Mononuclear cell (primary cell): ENCODE measurements at regions not wholly inside any gene's neighbourhood (a gene's known extent, or its start where the extent isn't known, plus 50 kb on each side); places are given as distances from the start of the nearest gene placed in this dataset.
"Not testable (repeated sequence)": the region's sequence is repeated elsewhere in the genome, so short reads cannot be mapped to it uniquely, and the experiment has no call there.

Experiments used
- H3K27me3 ChIP-seq: 2 replicates; pipeline ENCODE4 v1.6.0; 2011; ENCODE audit warnings: low read length, control low read depth; ENCODE audit not compliant: insufficient read depth
- H3K4me1 ChIP-seq: 2 replicates; pipeline ENCODE4 v1.5.1; 2011; ENCODE audit warnings: mild to moderate bottlenecking, low read length, control low read depth; ENCODE audit not compliant: insufficient read depth
- H3K4me3 ChIP-seq: 2 replicates; pipeline ENCODE4 v1.5.1; 2011; ENCODE audit warnings: mild to moderate bottlenecking, low read length, moderate library complexity
- H3K9me3 ChIP-seq: 2 replicates; pipeline ENCODE4 v1.5.1; 2011; ENCODE audit warnings: low read depth, mild to moderate bottlenecking, control low read depth, low read length

- Histone ChIP-seq H3K4me1 (no peaks in the 10 kb centered on the region), H3K27me3 (no peaks in the 10 kb centered on the region), H3K9me3 (peaks cover 9% of the 10 kb centered on the region), H3K4me3 (no peak overlapping the region)
Observed at GRCh38 chr6:140713495-140713894, 1339.0 kb upstream of the CITED2 start.

GRCh38 chr6:140711019-140711613 lies 1336.7 kb upstream of the CITED2 start:
- Histone ChIP-seq H3K4me3 (no peak overlapping the region), H3K9me3 (no peaks in the 10 kb centered on the region), H3K4me1 (no peaks in the 10 kb centered on the region), H3K27me3 (no peaks in the 10 kb centered on the region)

- H3K4me1 ChIP-seq, result no peaks in the 10 kb centered on the region
- no peaks in the 10 kb centered on the region for H3K27me3 ChIP-seq
- no peaks in the 10 kb centered on the region for H3K9me3 ChIP-seq
- no peak overlapping the region for H3K4me3 ChIP-seq
Observed at GRCh38 chr6:140708441-140708840, 1334.0 kb upstream of the CITED2 start.

- H3K9me3 ChIP-seq, H3K4me1 ChIP-seq, H3K4me3 ChIP-seq, H3K27me3 ChIP-seq: not testable (repeated sequence)
Observed at GRCh38 chr6:140704008-140704407, 1329.6 kb upstream of the CITED2 start.

- Histone ChIP-seq H3K4me3 (no peak overlapping the region), H3K9me3 (no peaks in the 10 kb centered on the region), H3K27me3 (no peaks in the 10 kb centered on the region), H3K4me1 (no peaks in the 10 kb centered on the region)
Observed at GRCh38 chr6:140697585-140697984, 1323.1 kb upstream of the CITED2 start.

- no peaks in the 10 kb centered on the region for H3K9me3 ChIP-seq
- no peaks in the 10 kb centered on the region for H3K4me1 ChIP-seq
- H3K4me3 ChIP-seq, result no peak overlapping the region
- no peaks in the 10 kb centered on the region for H3K27me3 ChIP-seq
Observed at GRCh38 chr6:140684776-140685550, 1310.5 kb upstream of the CITED2 start.

GRCh38 chr6:140677781-140678528 lies 1303.5 kb upstream of the CITED2 start:
- no peaks in the 10 kb centered on the region for H3K27me3 ChIP-seq
- no peaks in the 10 kb centered on the region for H3K4me1 ChIP-seq
- H3K4me3 ChIP-seq, result no peak overlapping the region
- H3K9me3 ChIP-seq, result no peaks in the 10 kb centered on the region

GRCh38 chr6:140671926-140672325 lies 1297.5 kb upstream of the CITED2 start:
- no peaks in the 10 kb centered on the region for H3K27me3 ChIP-seq

GRCh38 chr6:140670021-140670420 lies 1295.6 kb upstream of the CITED2 start:
- Histone ChIP-seq H3K27me3 (no peaks in the 10 kb centered on the region), H3K4me3 (no peak overlapping the region), H3K4me1 (no peaks in the 10 kb centered on the region), H3K9me3 (no peaks in the 10 kb centered on the region)

More at GRCh38 chr6:140671926-140672325, 1297.5 kb upstream of the CITED2 start:
- H3K4me3 ChIP-seq, result no peak overlapping the region
- H3K9me3 ChIP-seq, result no peaks in the 10 kb centered on the region
- H3K4me1 ChIP-seq, result no peaks in the 10 kb centered on the region

GRCh38 chr6:140669321-140669720 lies 1294.9 kb upstream of the CITED2 start:
- Histone ChIP-seq H3K27me3 (no peaks in the 10 kb centered on the region), H3K4me1 (no peaks in the 10 kb centered on the region)

GRCh38 chr6:140663772-140664171 lies 1289.3 kb upstream of the CITED2 start:
- Histone ChIP-seq H3K9me3 (no peaks in the 10 kb centered on the region), H3K4me1 (no peaks in the 10 kb centered on the region), H3K4me3 (no peak overlapping the region), H3K27me3 (no peaks in the 10 kb centered on the region)

More at GRCh38 chr6:140669321-140669720, 1294.9 kb upstream of the CITED2 start:
- Histone ChIP-seq H3K9me3 (no peaks in the 10 kb centered on the region), H3K4me3 (no peak overlapping the region)

GRCh38 chr6:140663094-140663493 lies 1288.6 kb upstream of the CITED2 start:
- no peaks in the 10 kb centered on the region for H3K9me3 ChIP-seq
- no peaks in the 10 kb centered on the region for H3K4me1 ChIP-seq
- no peaks in the 10 kb centered on the region for H3K27me3 ChIP-seq
- no peak overlapping the region for H3K4me3 ChIP-seq

- H3K27me3 ChIP-seq, result no peaks in the 10 kb centered on the region
- no peaks in the 10 kb centered on the region for H3K4me1 ChIP-seq
- no peaks in the 10 kb centered on the region for H3K9me3 ChIP-seq
- H3K4me3 ChIP-seq, result no peak overlapping the region
Observed at GRCh38 chr6:140661691-140662090, 1287.2 kb upstream of the CITED2 start.

- Histone ChIP-seq H3K27me3 (no peaks in the 10 kb centered on the region), H3K4me3 (no peak overlapping the region), H3K4me1 (no peaks in the 10 kb centered on the region), H3K9me3 (no peaks in the 10 kb centered on the region)
Observed at GRCh38 chr6:140660295-140660694, 1285.8 kb upstream of the CITED2 start.

- Histone ChIP-seq H3K4me3 (no peak overlapping the region), H3K4me1 (no peaks in the 10 kb centered on the region), H3K27me3 (no peaks in the 10 kb centered on the region), H3K9me3 (no peaks in the 10 kb centered on the region)
Observed at GRCh38 chr6:140653972-140654371, 1279.5 kb upstream of the CITED2 start.
